Fibroblast of lung (primary cell): ENCODE measurements at regions not wholly inside any gene's neighbourhood (a gene's known extent, or its start where the extent isn't known, plus 50 kb on each side); places are given as distances from the start of the nearest gene placed in this dataset.

Source experiments
- CTCF ChIP-seq, 2 donors: IDR thresholded peaks in 1 of 2; conservative IDR thresholded peaks in 1 of 2; 1 replicate in 1 of 2; 2 replicates in 1 of 2; pipeline ENCODE4 v1.5.1; 2011 to 2012; ENCODE audit warnings: low read length in 2 of 2, control low read depth in 1 of 2, inconsistent platforms in 1 of 2, low read depth in 1 of 2, mild to moderate bottlenecking in 1 of 2
- EZH2 ChIP-seq: IDR thresholded peaks from 2 replicates; pipeline ENCODE4 v1.5.1; 2012; ENCODE audit warnings: low read length, control low read depth, mild to moderate bottlenecking; ENCODE audit errors: missing control alignments

DNA sequence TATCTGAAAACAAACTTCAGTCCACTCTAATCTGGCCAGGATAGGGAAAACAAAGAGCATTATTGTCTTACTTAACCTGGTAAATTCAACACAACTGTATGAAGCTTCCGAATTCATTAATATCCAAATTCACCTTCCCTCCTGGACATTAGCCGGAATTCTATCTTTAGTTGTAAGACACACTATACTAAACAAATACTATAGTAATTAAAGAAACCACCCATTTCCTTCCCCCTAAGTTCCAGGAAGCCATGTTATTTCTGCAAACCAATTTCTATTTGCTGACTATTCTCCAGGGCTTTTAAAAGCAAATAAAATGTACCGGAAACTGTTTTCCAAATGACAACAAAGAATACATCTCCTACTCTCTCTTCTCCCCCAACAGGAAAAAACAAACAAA, 122.7 kb upstream of the MDM1 start:
- TF ChIP-seq EZH2 (no peak), CTCF (conservative IDR thresholded peaks at IDR 0.05 in 1 of 2, IDR thresholded peaks at IDR 0.05 in 1 of 2; ENCODE audit: low read depth in 1 of 2, low read length in 2 of 2) (no peak)
